ENCODE measurements at regions not wholly inside any gene's neighbourhood (a gene's known extent, or its start where the extent isn't known, plus 50 kb on each side); places are given as distances from the start of the nearest gene placed in this dataset.

DNA sequence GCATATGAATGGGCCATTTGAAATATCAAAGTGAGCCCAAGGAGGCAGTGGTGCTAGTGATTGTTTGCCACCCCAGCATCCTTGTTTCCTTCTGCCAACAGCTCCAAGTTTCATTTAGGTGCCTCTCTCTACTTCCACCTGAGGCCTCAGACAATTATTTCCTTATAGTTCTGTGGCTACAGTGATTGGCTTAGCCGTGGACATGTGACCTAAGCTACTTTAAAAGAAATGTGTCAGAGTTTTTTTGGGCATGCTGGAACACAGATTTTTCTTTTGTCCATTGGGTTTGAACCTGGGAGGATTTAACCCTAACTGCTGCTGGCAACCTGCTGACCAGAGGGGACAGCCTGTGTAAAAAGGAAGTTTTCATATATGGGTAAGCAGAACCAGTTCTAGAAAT, 319.4 kb downstream of the CD109 start:
- TF ChIP-seq, protein P1, sequence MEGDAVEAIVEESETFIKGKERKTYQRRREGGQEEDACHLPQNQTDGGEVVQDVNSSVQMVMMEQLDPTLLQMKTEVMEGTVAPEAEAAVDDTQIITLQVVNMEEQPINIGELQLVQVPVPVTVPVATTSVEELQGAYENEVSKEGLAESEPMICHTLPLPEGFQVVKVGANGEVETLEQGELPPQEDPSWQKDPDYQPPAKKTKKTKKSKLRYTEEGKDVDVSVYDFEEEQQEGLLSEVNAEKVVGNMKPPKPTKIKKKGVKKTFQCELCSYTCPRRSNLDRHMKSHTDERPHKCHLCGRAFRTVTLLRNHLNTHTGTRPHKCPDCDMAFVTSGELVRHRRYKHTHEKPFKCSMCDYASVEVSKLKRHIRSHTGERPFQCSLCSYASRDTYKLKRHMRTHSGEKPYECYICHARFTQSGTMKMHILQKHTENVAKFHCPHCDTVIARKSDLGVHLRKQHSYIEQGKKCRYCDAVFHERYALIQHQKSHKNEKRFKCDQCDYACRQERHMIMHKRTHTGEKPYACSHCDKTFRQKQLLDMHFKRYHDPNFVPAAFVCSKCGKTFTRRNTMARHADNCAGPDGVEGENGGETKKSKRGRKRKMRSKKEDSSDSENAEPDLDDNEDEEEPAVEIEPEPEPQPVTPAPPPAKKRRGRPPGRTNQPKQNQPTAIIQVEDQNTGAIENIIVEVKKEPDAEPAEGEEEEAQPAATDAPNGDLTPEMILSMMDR (IDR thresholded peaks at IDR 0.05) = no peak
- TF ChIP-seq EZH2 (IDR thresholded peaks at IDR 0.05) = no peak
